ENCODE measurements at regions not wholly inside any gene's neighbourhood (a gene's known extent, or its start where the extent isn't known, plus 50 kb on each side); places are given as distances from the start of the nearest gene placed in this dataset.

DNA sequence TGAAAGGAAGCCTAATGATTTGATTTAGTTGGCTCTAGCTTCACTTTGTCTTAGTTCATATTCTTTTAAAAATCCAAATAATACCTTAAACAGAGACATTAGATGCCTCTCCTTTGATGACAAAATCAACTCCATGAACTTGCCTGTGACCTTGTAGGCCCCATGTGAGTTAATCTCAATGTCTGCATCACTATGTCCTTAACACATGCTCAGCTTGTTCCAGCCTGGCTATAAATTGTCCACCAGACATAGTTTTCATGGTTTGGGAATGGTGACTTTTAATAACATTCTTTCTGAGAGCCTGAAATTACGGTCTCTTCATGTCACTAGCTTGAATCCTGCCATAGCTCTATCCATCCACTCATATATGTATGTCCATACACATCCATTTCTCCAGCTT, 656.3 kb upstream of the IGFBP3 start:
- ATAC-seq (no peak), DNase-seq (ENCODE audit: missing footprints) (no peak)
- intact Hi-C loops (cut with DNase I): no loop called here

DNA sequence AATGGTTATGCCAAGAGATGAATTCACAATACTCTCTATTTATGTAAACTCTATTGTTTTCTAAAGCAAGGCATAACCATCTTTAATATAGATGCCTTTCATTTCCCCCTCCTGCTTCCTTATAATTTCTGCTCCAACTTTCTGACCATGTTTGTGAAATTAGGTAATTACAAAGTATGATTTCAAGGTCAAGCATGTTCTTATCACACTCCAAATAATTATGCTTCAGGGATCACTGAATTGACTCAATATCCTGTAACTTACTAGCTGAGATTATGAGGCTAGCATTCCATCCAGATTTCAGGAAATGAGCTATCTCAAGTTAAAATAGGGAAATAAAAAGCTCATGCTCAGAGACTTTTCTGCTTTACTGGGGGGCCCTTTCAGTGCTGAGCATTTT, 655.9 kb upstream of the IGFBP3 start:
- peak; percentile 44 for ATAC-seq
- intact Hi-C loops (cut with DNase I): no loop called here
- DNase-seq (ENCODE audit: missing footprints): no peak

DNA sequence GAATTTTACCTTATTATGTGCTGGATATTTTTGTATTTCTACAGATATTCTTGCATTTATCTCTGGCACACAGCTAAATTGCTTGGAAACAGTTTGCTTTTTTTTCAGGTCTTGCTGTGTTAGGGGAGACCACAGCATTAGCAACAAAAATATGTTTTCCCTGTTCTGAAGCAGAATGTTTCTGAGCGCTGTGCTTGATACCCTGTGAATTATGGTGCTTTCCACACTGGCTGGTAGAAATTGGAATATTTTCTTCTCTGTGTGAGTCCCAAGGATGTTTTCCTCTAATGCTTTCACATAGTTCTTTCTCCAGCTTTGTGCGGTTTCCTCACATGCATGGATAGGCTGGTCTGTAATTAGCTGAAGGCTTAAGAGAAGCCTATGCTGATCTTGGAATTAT, 651.6 kb upstream of the IGFBP3 start:
- intact Hi-C loops (cut with DNase I): no loop called here
- ATAC-seq (no peak), DNase-seq (ENCODE audit: missing footprints) (no peak)

DNA sequence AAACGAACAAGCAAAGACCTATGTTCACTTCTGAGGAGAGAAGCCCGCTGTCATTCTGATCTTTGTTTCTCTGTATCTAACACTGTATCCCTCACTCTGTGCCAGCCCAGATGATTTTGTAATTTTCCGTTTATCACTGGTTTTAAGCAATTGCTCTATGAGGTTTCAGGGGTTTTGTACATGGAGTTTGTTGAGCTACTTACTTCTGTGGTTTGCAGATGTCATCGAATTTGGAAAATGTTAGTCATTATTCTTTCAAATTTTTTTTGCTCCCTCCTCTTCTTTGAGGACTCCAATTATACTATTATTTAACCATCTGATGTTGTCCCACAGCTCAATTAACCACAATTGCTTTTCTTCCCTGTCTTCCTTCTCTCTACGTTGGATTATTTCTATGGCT, 650.9 kb upstream of the IGFBP3 start:
- ATAC-seq (no peak), DNase-seq (ENCODE audit: missing footprints) (no peak)
- intact Hi-C loops (cut with DNase I): no loop called here

DNA sequence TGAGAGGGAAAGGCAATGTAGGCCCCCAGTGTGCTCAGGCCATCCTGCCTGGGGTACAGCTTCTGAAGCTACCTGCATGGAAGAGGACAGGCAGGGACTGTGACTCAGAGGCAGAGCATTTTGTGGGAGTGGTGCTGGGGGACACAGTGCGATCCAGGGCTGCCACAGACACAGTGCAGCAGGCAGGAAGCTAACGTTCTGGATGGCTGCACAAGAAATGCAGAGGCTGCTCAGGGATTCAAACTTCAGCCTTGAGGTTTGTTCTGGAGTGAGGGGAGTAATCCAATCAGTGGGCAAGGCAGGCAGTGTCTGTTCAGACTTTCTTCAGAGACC, 648.0 kb upstream of the IGFBP3 start:
- DNase-seq (ENCODE audit: missing footprints) (no peak), ATAC-seq (no peak)
- intact Hi-C loops (cut with DNase I): no loop called here

DNA sequence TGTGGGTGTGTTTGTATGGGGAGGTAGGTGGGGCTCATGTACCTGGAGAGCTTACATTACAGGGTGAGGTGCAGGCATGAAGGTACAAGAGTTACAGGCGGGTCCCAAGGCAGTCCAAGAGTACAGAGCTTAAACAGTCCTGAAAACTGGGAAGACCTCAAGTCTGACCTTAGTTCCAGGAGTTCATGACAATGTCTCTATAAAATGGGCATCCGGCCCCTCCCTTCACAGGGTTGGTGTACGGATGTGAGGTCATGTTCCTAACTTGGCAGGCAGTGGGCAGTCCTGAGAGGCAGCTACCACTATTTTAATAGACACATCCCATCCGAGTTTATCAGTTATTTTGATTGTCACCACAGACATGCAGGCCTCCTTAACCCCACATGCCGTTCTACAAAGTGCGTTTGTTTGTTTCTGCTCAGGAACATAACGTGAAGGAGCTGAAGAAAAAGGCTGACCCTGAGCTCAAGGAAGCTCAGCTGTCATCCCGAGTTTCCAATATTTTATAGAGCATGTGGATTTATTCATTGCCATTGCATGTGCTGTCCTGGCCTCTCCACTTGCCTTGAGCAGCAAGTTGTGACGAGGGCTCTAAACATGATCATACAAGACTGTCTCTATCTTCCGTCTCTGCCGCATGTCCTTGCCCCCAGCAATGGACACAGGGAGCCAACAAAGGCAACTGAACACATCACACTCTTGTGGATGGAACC, 647.5 kb upstream of the IGFBP3 start:
- intact Hi-C loops (cut with DNase I): no loop called here
- ATAC-seq: peak; percentile 20
- DNase-seq (ENCODE audit: missing footprints): no peak

DNA sequence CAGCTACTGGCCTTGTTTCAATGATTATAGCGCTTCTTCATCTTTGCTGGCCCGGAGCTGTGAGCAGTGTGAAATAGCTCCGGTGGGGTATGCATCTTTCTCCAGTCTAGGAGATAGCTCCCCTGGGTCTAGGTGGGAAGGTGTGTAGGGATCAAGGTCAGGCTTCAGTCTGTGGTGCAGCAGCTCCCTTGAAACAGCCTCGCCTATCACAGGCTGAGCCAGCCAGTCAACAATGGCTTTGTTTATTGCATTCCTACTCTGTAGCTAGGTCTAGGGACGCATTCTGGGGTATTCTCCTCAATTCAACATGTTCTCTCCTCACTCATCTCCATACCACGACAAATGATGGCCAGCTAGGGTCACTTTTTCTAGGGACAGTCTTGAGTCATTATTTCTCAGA, 646.8 kb upstream of the IGFBP3 start:
- intact Hi-C loops (cut with DNase I): no loop called here
- no peak for ATAC-seq
- no peak for DNase-seq (ENCODE audit: missing footprints)

DNA sequence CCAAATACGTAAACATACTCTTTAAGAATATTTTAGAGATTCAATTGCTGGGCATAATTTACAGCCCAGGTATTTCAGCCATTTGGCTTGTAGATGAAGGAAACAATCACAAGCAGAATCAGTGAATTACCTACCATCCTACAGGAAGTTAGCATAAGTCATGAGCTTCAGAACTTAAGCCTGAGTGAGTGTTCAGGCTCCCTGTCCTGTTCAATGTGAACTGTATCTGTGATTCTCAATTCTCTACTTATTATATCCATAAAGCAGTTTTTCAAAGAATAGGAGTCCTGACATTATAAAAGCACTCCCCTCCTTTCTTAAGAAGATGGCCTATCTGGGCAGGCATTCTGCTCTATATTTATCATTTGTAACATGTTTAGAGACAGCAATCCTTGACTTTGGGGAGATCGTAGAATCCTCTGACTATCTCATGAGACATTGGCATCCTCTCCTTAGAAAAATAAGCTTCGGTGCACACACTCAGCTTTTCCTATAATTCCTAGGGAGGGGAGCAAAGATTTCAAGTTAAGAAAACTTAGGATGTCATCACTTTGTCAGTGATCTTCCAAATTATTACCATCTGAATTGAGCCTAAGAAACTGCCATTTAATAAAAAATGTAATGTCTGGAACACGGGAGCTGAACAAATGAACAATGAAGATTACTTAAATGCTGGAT, 645.2 kb upstream of the IGFBP3 start:
- intact Hi-C loops (cut with DNase I): no loop called here
- DNase-seq (ENCODE audit: missing footprints): no peak
- ATAC-seq: no peak

DNA sequence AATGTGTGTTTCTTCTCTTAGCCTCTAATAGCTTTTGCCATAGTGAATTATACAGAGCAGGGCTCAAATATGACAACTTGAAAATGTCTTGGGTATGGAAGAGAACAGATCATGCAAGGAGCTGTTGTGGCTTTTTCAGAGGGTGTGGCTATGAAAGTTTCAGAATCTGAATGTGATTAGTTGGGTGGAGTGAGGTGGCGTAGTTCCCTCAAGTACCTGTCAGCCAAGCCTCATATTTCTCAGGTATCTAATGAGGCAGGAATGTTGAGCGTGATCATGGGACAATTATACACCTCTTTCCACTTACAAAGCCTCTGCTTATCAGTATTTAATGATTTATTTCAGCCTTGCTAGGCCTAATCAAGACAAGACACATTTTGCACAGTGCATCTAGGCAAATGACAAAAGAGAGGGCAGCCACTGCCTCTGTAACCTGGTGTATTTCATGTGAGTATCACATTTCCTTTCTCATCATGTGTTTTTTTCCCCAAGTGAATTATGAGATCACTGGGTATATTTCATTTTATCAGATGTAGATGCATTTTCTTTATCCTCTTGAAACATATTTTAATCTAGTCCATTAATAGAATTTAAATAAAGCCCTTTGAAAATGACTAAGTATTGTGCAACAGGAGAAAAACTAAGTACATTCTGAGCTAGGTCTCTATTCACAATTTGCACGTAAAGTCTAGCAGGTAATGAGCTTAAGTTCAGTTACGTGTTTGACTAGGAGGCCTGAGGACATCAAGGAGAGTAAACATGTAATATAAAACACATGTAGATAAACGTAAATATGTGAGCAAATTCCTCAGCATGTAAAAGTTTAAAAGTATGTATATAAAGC, 644.4 kb upstream of the IGFBP3 start:
- intact Hi-C loops (cut with DNase I): no loop called here
- DNase-seq (ENCODE audit: missing footprints) (no peak), ATAC-seq (no peak)

DNA sequence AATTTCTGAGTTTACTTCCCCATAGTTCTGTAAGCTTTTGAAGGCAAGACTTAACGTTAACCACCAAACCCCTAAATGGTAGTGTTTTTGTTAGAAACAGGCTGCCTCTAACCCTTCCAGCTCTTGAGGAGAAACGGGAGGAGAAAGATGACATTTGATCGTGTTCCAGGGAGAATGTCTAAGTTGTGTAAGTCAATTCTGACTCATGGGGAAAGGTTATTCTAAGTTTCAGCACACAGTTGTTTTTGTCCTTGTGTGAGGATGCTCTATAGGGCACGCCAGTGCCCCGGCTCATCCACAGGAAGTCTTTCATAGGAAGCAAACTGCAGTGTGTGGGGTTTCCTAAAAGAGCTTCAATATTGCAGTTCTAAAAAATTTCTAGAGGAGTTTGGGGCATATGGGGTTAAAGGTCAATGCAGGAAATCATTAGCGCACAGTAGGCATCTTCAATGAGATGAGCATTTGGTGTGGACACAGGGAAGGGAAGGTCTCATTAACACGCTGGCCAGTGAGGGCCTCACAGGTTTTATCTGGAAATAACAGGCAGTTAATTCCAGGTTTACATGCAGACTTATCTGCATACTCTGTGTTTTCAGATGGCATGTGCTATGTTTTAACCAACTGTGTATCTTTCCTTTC, 638.2 kb upstream of the IGFBP3 start:
- ATAC-seq: no peak
- no peak for DNase-seq (ENCODE audit: missing footprints)
- intact Hi-C loops (cut with DNase I): no loop called here

DNA sequence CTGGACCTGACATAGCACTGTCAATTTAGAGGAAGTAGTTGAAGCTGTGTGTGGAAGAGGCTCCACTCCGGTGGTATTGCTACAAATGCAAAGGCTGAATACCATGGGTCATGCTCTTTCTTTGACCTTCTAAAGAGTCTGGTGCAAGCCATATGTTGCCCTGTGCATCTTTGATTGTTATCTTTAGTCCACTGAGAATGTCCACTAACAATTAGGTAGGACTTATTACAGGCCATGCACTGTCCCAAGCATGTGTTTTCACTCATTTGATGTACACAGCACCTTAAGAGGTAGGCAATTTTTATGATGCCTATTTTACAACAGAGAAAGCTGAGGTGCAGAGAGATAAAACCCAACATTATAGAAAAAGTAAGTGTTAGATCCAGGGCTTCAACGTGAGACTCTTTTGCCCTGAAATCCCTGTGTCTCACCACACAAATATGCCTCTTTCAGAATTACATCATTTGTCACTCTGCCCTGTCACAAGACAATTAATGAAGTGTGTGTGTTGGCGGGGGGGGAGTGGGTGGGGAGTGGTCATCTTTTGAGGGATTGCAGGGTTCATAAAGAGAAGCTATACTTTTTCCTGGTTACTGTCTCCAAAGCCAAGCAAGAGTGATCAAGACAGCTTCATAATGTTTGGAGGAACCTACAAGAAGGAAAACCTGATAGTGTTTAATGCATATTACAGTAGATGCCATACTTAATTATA, 637.6 kb upstream of the IGFBP3 start:
- intact Hi-C loops (cut with DNase I): no loop called here
- DNase-seq (ENCODE audit: missing footprints): no peak
- ATAC-seq: no peak

DNA sequence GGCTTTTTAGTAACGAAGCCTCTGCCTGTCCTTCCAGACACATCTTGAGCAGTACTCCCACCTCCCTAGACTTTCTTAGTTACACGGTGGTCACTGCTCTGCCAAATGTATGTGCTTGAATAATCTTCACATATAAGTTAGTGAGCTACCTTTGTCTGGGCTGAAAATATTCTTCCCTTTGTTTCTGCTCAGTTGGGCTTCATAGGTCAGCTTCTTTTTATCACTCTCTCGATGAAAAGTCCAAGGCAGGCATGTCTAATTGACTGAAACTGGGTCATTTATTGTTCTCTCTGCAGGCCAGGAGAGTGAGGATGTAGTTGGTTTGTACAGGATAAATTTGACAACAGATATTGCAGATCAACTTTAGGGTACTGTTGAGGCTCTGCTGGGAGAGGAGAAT, 636.7 kb upstream of the IGFBP3 start:
- ATAC-seq: no peak
- DNase-seq (ENCODE audit: missing footprints): no peak
- intact Hi-C loops (cut with DNase I): no loop called here

DNA sequence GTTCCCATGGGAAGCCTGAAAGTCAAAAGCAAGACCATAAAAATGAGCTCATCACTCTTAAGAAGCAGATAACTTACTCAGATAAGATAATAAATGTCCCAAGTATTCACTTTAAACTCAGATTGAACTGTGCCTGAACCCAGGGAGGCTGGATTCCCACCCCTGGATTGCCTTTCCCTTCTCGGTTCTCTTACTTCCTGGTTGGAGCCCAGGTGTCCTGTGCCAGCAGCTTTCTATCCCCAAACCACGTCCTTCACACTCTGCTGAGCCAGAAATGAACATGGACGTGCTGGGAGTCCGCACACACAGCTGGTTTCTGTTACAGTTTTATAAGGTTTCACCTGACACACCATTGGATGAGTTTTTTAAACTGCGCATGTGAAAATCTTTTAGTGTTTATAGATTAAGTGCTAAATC, 636.2 kb upstream of the IGFBP3 start:
- DNase-seq (ENCODE audit: missing footprints) (no peak), ATAC-seq (no peak)
- intact Hi-C loops (cut with DNase I): no loop called here

DNA sequence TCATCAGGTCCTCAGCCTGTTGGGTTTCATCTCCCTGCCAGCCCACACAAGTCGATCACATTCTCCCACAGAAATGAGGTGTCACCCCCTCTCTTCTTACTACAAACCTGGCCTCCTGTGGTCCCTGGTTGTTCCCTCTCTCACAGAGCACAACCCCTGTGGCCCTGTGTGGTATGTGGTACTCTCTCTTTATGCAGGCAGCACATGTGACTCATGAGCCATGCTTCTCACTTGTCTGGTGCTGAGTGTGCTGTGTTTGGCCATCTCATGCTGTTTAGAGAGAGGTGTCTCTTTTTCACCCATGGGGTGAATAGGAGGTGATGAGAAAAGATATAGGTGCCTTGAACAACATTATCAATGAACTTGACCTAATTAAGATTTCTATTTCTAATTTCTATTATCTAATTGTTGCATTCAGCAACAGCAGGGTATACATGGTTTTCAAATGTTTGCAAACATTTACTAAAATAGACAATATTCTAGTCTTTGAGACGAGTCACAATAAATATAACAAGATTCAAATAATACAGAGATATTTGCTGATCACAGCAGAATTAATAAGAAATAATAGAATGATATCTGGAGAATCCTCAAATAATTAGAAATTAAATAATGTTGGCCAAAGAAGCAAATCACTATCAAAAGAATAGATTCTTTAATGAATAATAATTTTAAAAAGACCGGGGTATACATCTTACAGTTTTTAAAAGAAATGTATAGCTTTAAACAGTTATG, 633.8 kb upstream of the IGFBP3 start:
- intact Hi-C loops (cut with DNase I): no loop called here
- DNase-seq (ENCODE audit: missing footprints) (no peak), ATAC-seq (no peak)

DNA sequence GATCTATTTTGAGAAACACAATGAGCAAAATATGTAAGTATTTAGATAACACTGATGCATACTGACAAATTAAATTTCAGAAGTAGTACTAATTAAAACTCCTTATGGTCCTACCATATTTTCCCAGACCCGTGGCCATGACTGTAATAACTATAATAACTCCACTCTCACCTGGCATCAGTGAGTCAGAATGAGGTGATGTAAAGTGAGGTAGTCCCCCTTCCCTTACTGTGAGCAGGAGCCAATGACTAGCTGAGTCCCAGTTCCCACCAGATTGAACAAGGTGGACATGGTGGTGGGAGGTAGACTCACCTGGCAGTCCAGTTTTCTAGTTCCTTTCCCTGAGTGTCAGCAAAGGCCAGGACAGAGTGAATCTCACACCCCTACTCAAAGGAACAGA, 630.5 kb upstream of the IGFBP3 start:
- DNase-seq (ENCODE audit: missing footprints) (no peak), ATAC-seq (no peak)
- intact Hi-C loops (cut with DNase I): no loop called here

DNA sequence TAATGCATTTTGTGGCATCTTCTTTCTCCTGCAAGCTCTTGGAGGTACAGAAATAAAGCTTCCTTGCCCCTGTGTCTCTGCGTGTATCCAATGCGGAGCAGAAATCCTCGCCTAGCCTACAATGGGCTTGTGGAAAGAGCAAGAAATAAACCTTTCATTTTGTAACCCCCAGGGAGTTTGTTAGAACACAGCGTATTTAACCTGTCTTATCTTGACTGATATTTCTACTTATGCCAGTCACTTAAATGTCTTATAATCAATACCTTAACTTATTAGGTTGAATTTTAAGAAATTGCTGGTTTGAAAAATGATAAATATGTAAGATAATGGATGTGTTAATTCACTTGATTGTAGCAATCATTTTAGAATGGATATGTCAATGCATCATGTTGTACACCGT, 629.8 kb upstream of the IGFBP3 start:
- intact Hi-C loops (cut with DNase I): no loop called here
- DNase-seq (ENCODE audit: missing footprints) (no peak), ATAC-seq (no peak)

DNA sequence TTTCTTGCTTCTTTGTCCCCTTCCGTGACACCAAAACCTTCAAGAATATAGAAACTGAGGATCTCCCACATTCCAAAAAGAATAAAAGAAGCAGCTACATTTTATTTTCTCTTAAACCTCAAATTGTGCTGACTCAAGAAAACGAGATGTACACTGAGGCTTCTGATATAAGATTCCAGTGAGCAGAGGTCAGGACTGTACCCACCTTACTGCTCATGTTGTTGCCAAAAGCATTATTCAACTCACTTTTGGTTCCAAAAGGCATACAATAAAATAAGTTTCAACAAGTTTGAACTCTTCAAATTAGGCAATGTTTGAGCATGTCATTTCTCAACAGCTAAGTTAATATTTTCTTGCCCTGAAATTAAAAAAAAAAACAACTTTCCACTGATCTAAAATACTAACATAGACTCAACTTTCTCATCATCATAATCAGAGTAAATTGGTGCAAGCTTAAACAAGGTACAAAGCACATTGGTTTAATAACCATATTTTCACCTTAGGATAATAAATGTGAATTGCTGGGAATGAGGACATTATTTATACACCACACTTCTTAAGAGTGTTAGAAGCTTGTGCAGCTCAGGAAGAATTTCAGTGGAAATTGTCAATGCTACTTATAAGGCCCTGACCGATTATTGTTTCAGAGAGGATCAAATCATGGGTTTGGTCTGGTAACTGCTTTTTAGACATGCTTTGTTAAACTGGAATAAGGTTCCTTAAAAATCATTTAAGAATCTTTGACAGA, 629.0 kb upstream of the IGFBP3 start:
- intact Hi-C loops (cut with DNase I): no loop called here
- no peak for ATAC-seq
- DNase-seq (ENCODE audit: missing footprints): no peak

DNA sequence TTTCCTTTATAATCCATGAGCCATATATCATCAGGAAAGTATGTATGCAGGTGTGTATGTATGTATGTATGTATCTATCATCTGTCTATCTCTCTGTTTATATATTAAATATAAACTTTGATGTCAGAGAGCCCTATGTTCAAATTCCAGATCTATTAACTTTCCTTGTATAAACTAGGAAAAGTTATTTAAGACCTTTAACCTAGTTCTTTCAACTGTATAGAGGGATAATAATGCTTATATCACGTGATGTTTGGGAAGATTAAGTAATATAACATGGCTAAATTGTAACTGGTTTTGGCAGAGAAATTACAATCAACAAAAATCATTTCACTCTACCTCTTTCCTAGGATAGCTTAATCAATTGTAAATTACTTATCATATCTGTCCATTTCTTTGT, 628.3 kb upstream of the IGFBP3 start:
- intact Hi-C loops (cut with DNase I): no loop called here
- DNase-seq (ENCODE audit: missing footprints): no peak

More for the DNA sequence above, 628.3 kb upstream of the IGFBP3 start:
- no peak for ATAC-seq
